ENCODE measurements at regions not wholly inside any gene's neighbourhood (a gene's known extent, or its start where the extent isn't known, plus 50 kb on each side); places are given as distances from the start of the nearest gene placed in this dataset.

GRCh38 chr4:95701500-95702170 is 138.3 kb upstream of the PDHA2 start:
- no peak for TF ChIP-seq CTCF (IDR thresholded peaks at IDR 0.05)
- TF ChIP-seq POLR2A (IDR thresholded peaks at IDR 0.05), result no peak
- no peak for TF ChIP-seq POLR2AphosphoS5 (IDR thresholded peaks at IDR 0.05)
- no peak for TF ChIP-seq EP300 (IDR thresholded peaks at IDR 0.05)

Data from stomach (tissue), 4 donors.